Colonic mucosa (tissue), 4 donors: ENCODE measurements at regions not wholly inside any gene's neighbourhood (a gene's known extent, or its start where the extent isn't known, plus 50 kb on each side); places are given as distances from the start of the nearest gene placed in this dataset.

Experiments used
- DNase-seq: peaks from one replicate; pipeline ENCODE4 v3.0.0-alpha.2; 2020
- H3K27ac ChIP-seq: fragments of 200-600 bp; one replicate; pipeline ENCODE4 v1.8.0; 2021
- H3K27me3 ChIP-seq: fragments of 200-600 bp; one replicate; pipeline ENCODE4 v1.8.0; 2021
- H3K36me3 ChIP-seq: fragments of 200-600 bp; one replicate; pipeline ENCODE4 v1.8.0; 2021
- H3K4me1 ChIP-seq: fragments of 200-600 bp; one replicate; pipeline ENCODE4 v1.8.0; 2021; ENCODE audit warnings: mild to moderate bottlenecking
- H3K4me3 ChIP-seq: fragments of 200-600 bp; one replicate; pipeline ENCODE4 v1.8.0; 2021
- H3K9ac ChIP-seq, 2 donors: one replicate each; pipeline ENCODE4 v1.7.0; 2013; ENCODE audit warnings: control low read depth in 2 of 2, low read depth in 2 of 2, low read length in 2 of 2
- H3K9me3 ChIP-seq: fragments of 200-600 bp; one replicate; pipeline ENCODE4 v1.8.0; 2021
- CTCF ChIP-seq: fragments of 200-600 bp; IDR thresholded peaks from one replicate; pipeline ENCODE4 v1.8.0; 2022; ENCODE audit warnings: antibody characterized with exemption, mild to moderate bottlenecking
- intact Hi-C: fragments of 100-400 bp; cut with DNase I; formaldehyde crosslinking; loops from one replicate; pipeline ENCODE4 v1.14.1; 2022
- donor health status: healthy.
- donor health status: DM: no; HTN: no; CAD: no.
- donor health status: DM: no; HTN: no; CAD: no.

GRCh38 chr6:9173229-9173628, 737.9 kb upstream of the SLC35B3 start:
- H3K27me3 ChIP-seq: no peaks in the 10 kb centered on the region
- no peaks in the 10 kb centered on the region for H3K36me3 ChIP-seq
- H3K9ac ChIP-seq: no peak overlapping the region
- TF ChIP-seq CTCF: no peak
- H3K27ac ChIP-seq: no peak overlapping the region
- no peak for DNase-seq
- intact Hi-C loops: no loop called here
- no peaks in the 10 kb centered on the region for H3K9me3 ChIP-seq
- no peak overlapping the region for H3K4me3 ChIP-seq
- H3K4me1 ChIP-seq: no peaks in the 10 kb centered on the region

GRCh38 chr6:9172096-9172495, 736.8 kb upstream of the SLC35B3 start:
- Histone ChIP-seq H3K4me1 (no peaks in the 10 kb centered on the region), H3K9me3 (no peaks in the 10 kb centered on the region), H3K9ac (no peak overlapping the region), H3K27me3 (no peaks in the 10 kb centered on the region), H3K4me3 (no peak overlapping the region), H3K27ac (no peak overlapping the region), H3K36me3 (no peaks in the 10 kb centered on the region)
- TF ChIP-seq CTCF: no peak
- intact Hi-C loops: no loop called here
- no peak for DNase-seq

- intact Hi-C loops: no loop called here
- Histone ChIP-seq H3K36me3 (no peaks in the 10 kb centered on the region), H3K4me1 (no peaks in the 10 kb centered on the region), H3K9me3 (no peaks in the 10 kb centered on the region), H3K4me3 (no peak overlapping the region), H3K9ac (no peak overlapping the region), H3K27ac (no peak overlapping the region), H3K27me3 (no peaks in the 10 kb centered on the region)
- DNase-seq: no peak
- TF ChIP-seq CTCF: no peak
These were observed 733.3 kb upstream of the SLC35B3 start for GRCh38 chr6:9168669-9169068.

GRCh38 chr6:9161731-9162130, 726.4 kb upstream of the SLC35B3 start:
- no peak overlapping the region for H3K4me3 ChIP-seq
- no peaks in the 10 kb centered on the region for H3K27me3 ChIP-seq
- no peak overlapping the region for H3K9ac ChIP-seq
- intact Hi-C loops: no loop called here
- H3K36me3 ChIP-seq: no peaks in the 10 kb centered on the region
- no peak overlapping the region for H3K27ac ChIP-seq
- no peaks in the 10 kb centered on the region for H3K9me3 ChIP-seq
- DNase-seq: no peak
- H3K4me1 ChIP-seq: no peaks in the 10 kb centered on the region
- TF ChIP-seq CTCF: no peak

- H3K9me3 ChIP-seq: no peaks in the 10 kb centered on the region
- H3K36me3 ChIP-seq: no peaks in the 10 kb centered on the region
- no peak overlapping the region for H3K9ac ChIP-seq
- no peaks in the 10 kb centered on the region for H3K4me1 ChIP-seq
- H3K4me3 ChIP-seq: no peak overlapping the region
- TF ChIP-seq CTCF: no peak
- intact Hi-C loops: no loop called here
- DNase-seq: no peak
- no peaks in the 10 kb centered on the region for H3K27me3 ChIP-seq
- H3K27ac ChIP-seq: no peak overlapping the region
These were observed 723.7 kb upstream of the SLC35B3 start for GRCh38 chr6:9159051-9159450.

- H3K27ac ChIP-seq: no peak overlapping the region
- no peak overlapping the region for H3K4me3 ChIP-seq
- H3K9me3 ChIP-seq: no peaks in the 10 kb centered on the region
- no peak for DNase-seq
- no peak overlapping the region for H3K9ac ChIP-seq
- no peak for TF ChIP-seq CTCF
- H3K36me3 ChIP-seq: no peaks in the 10 kb centered on the region
- H3K27me3 ChIP-seq: no peaks in the 10 kb centered on the region
- intact Hi-C loops: no loop called here
- H3K4me1 ChIP-seq: no peaks in the 10 kb centered on the region
These were observed 720.5 kb upstream of the SLC35B3 start for GRCh38 chr6:9155836-9156235.
